Heart left ventricle (tissue), 16 donors: ENCODE measurements at regions not wholly inside any gene's neighbourhood (a gene's known extent, or its start where the extent isn't known, plus 50 kb on each side); places are given as distances from the start of the nearest gene placed in this dataset.
"Not testable (repeated sequence)": the region's sequence is repeated elsewhere in the genome, so short reads cannot be mapped to it uniquely, and the experiment has no call there.

ENCODE experiments used
- ATAC-seq, 4 donors: fragments of 200-7000 bp; cut with Tn5 transposase; one replicate each; pipeline ENCODE4 v1.9.1; 2020 to 2022; ENCODE audit warnings: moderate library complexity in 4 of 4, mild to moderate bottlenecking in 3 of 4, moderate number of reproducible peaks in 1 of 4
- DNase-seq, 5 donors: peaks; one replicate each; pipeline ENCODE4 v3.0.0-alpha.2; 2020
- H3K27ac ChIP-seq, 12 donors: fragments of 200-600 bp; sonication (generic) in 4 of 12; one replicate each; pipeline versions ENCODE4 v1.5.0 to v1.8.0; 2016 to 2022; ENCODE audit warnings: mild to moderate bottlenecking in 2 of 12
- H3K27me3 ChIP-seq, 9 donors: fragments of 200-600 bp; sonication (generic) in 2 of 9; one replicate each; pipeline versions ENCODE4 v1.5.1 to v1.8.0; 2016 to 2022; ENCODE audit warnings: mild to moderate bottlenecking in 3 of 9
- H3K36me3 ChIP-seq, 9 donors: fragments of 200-600 bp; sonication (generic) in 2 of 9; one replicate each; pipeline versions ENCODE4 v1.5.0 to v1.8.0; 2018 to 2022; ENCODE audit warnings: mild to moderate bottlenecking in 2 of 9
- H3K4me1 ChIP-seq, 12 donors: fragments of 200-600 bp; sonication (generic) in 4 of 12; one replicate each; pipeline versions ENCODE4 v1.5.0 to v1.8.0; 2016 to 2022; ENCODE audit warnings: mild to moderate bottlenecking in 3 of 12
- H3K4me3 ChIP-seq, 12 donors: fragments of 200-600 bp; sonication (generic) in 4 of 12; one replicate each; pipeline versions ENCODE4 v1.5.0 to v1.8.0; 2017 to 2022; ENCODE audit warnings: mild to moderate bottlenecking in 9 of 12, moderate library complexity in 4 of 12
- H3K9me3 ChIP-seq, 12 donors: fragments of 200-600 bp; sonication (generic) in 4 of 12; one replicate each; pipeline versions ENCODE4 v1.5.0 to v1.8.0; 2016 to 2022; ENCODE audit warnings: mild to moderate bottlenecking in 1 of 12
- CTCF ChIP-seq, 12 donors: fragments of 200-600 bp; sonication (generic) in 4 of 12; IDR thresholded peaks; one replicate each; pipeline versions ENCODE4 v1.5.0 to v1.8.0; 2018 to 2022; ENCODE audit warnings: antibody characterized with exemption in 12 of 12, mild to moderate bottlenecking in 5 of 12
- POLR2A ChIP-seq, 2 donors: fragments of 450-650 bp; IDR thresholded peaks; one replicate each; pipeline ENCODE4 v1.6.1; 2017; ENCODE audit warnings: antibody characterized with exemption in 2 of 2, mild to moderate bottlenecking in 2 of 2, moderate library complexity in 2 of 2
- WGBS, 4 donors: extraction: QIAGEN DNeasy Blood & Tissue Kit in 2 of 4; methylation state at CpG; one replicate each; pipeline versions ENCODE4 v1.1.5 to v1.1.7; 2013 to 2018; 5-methylcytosine and 5-hydroxymethylcytosine counted together
- intact Hi-C, 10 donors: fragments of 100-400 bp; cut with DNase I; formaldehyde crosslinking; loops; one replicate each; pipeline versions ENCODE4 v1.11.1 to v1.14.2; 2022
- donor health status: ischemic (EF 13 %, LVEDD 7.1; RV severe dilation, severe dysfunction).
- donor health status: healthy with polysubstance abuse.
- donor health status: DM: no; HTN: yes; CAD: no.
- donor health status: DM: no; HTN: no; CAD: no.
- donor health status: ischemic (EF 25% LVEDD 6.9; RV normal size, moderate dysfunction).
- donor health status: ischemic (EF 25% LVEDD 5.7; RV mildly dilated, moderate dysfunction).
- donor health status: healthy.
- donor health status: DM: yes; HTN: yes; CAD: no.
- donor health status: ischemic (EF 35%, LVEDD 5.7; RV mildly dilated, moderate dysfunction).
- donor health status: nonischemic (EF 11% LVEDD 7.7; RV severe dilation, severe dysfunction).
- donor health status: DM: yes; HTN: yes; CAD: no.
- donor health status: PGD.
- donor health status: ischemic (EF 29% LVEDD 5.4; RV normal size, mild dysfunction).
- donor health status: nonischemic (EF 23%, LVEDD 6.1; RV moderate dilation, normal function).

GRCh38 chr1:30660241-30660640 is 63.1 kb downstream of the MATN1 start:
- intact Hi-C loops: no loop called here
- H3K9me3 ChIP-seq: no peaks in the 10 kb centered on the region
- no peak for TF ChIP-seq CTCF (IDR thresholded peaks at IDR 0.05)
- no peak for TF ChIP-seq POLR2A (IDR thresholded peaks at IDR 0.05)
- no peak overlapping the region for H3K4me3 ChIP-seq
- WGBS, 4 donors: 80 to 90% (median 84%) methylated on average over 8 of the region's 8 CpGs
- peak in 1 of 5 donors; percentile 3 for DNase-seq
- no peak for ATAC-seq
- H3K36me3 ChIP-seq: no peaks in the 10 kb centered on the region
- H3K27me3 ChIP-seq: peaks cover 0 to 19% (median 0%) of the 10 kb centered on the region in 9 donors
- peaks cover 0 to 9% (median 0%) of the 10 kb centered on the region in 12 donors for H3K4me1 ChIP-seq
- no peak overlapping the region for H3K27ac ChIP-seq

- intact Hi-C loops: loop anchor here in 5 of 10 donors (5.0 kb wide), 2 partner anchors 1102 to 1107 kb away; no protein-coding TSS in a partner anchor
These were observed 63.7 kb downstream of the MATN1 start for GRCh38 chr1:30659702-30660101.

GRCh38 chr1:30658375-30658774 is 65.0 kb downstream of the MATN1 start:
- H3K27me3 ChIP-seq: peaks cover 0 to 16% (median 0%) of the 10 kb centered on the region in 9 donors
- 76 to 81% (median 80%) methylated on average over 4 of the region's 4 CpGs for WGBS, 4 donors
- peak in 1 of 5 donors; percentile 37 for DNase-seq
- H3K4me1 ChIP-seq, H3K9me3 ChIP-seq, ATAC-seq, H3K4me3 ChIP-seq, H3K36me3 ChIP-seq, H3K27ac ChIP-seq: not testable (repeated sequence)
- intact Hi-C loops: loop anchor here in 5 of 10 donors (5.0 kb wide), 2 partner anchors 1101 to 1106 kb away; no protein-coding TSS in a partner anchor

More at GRCh38 chr1:30659702-30660101, 63.7 kb downstream of the MATN1 start:
- Histone ChIP-seq H3K27me3 (peaks cover 0 to 19% (median 0%) of the 10 kb centered on the region in 9 donors), H3K9me3 (no peaks in the 10 kb centered on the region), H3K4me3 (no peak overlapping the region), H3K27ac (no peak overlapping the region), H3K36me3 (no peaks in the 10 kb centered on the region), H3K4me1 (peaks cover 0 to 9% (median 0%) of the 10 kb centered on the region in 12 donors)
- DNase-seq (peak in 1 of 5 donors; percentile 5), ATAC-seq (no peak)
- WGBS, 4 donors: 65 to 73% (median 67%) methylated on average over 8 of the region's 8 CpGs
- TF ChIP-seq CTCF (IDR thresholded peaks at IDR 0.05) (no peak), POLR2A (IDR thresholded peaks at IDR 0.05) (no peak)

GRCh38 chr1:30658014-30658336 is 65.4 kb downstream of the MATN1 start:
- ATAC-seq: no peak
- WGBS, 4 donors: 68 to 78% (median 73%) methylated on average over 4 to 8 of the region's 8 CpGs
- intact Hi-C loops: loop anchor here in 5 of 10 donors (5.0 kb wide), 2 partner anchors 1101 to 1106 kb away; no protein-coding TSS in a partner anchor

More at GRCh38 chr1:30658014-30658336, 65.4 kb downstream of the MATN1 start:
- no peaks in the 10 kb centered on the region for H3K36me3 ChIP-seq
- no peaks in the 10 kb centered on the region for H3K9me3 ChIP-seq
- H3K27me3 ChIP-seq: peaks cover 0 to 14% (median 0%) of the 10 kb centered on the region in 9 donors
- peaks cover 0 to 9% (median 0%) of the 10 kb centered on the region in 12 donors for H3K4me1 ChIP-seq
- no peak for DNase-seq
- no peak overlapping the region for H3K4me3 ChIP-seq
- H3K27ac ChIP-seq: no peak overlapping the region
- TF ChIP-seq CTCF (IDR thresholded peaks at IDR 0.05) (no peak), POLR2A (IDR thresholded peaks at IDR 0.05) (no peak)
